ENCODE measurements at regions not wholly inside any gene's neighbourhood (a gene's known extent, or its start where the extent isn't known, plus 50 kb on each side); places are given as distances from the start of the nearest gene placed in this dataset.

- Histone ChIP-seq H4K20me1 (ENCODE audit: insufficient read depth) (no peaks in the 10 kb centered on the region), H3K27ac (ENCODE audit: low read depth, low read length) (no peak overlapping the region), H3K4me1 (ENCODE audit: control insufficient read depth in 1 of 2, insufficient read depth in 2 of 2, low read length in 2 of 2) (no peaks in the 10 kb centered on the region), H3K4me3 (replicated peaks in 1 of 2; ENCODE audit: low read depth in 1 of 2, low read length in 2 of 2) (no peak overlapping the region), H3K9me3 (ENCODE audit: control insufficient read depth in 1 of 2, insufficient read depth in 1 of 2, low read depth in 1 of 2, low read length in 2 of 2) (peaks cover 0 to 8% of the 10 kb centered on the region in 2 experiments; a peak in 2 of 4 replicates), H3K79me2 (ENCODE audit: insufficient read depth, low read length) (no peaks in the 10 kb centered on the region), H3K36me3 (ENCODE audit: control insufficient read depth in 1 of 2, insufficient read depth in 2 of 2, low read length in 2 of 2) (no peaks in the 10 kb centered on the region), H2AFZ (ENCODE audit: low read depth, low read length, poor library complexity, severe bottlenecking) (no peak overlapping the region), H3K27me3 (ENCODE audit: insufficient read depth, low read length) (no peaks in the 10 kb centered on the region), H3K9me2 (ENCODE audit: insufficient read depth) (no peaks in the 10 kb centered on the region), H3K4me2 (ENCODE audit: low read length) (no peak overlapping the region), H3K9ac (ENCODE audit: low read length) (no peak overlapping the region)
- no peak for TF ChIP-seq SRF (IDR thresholded peaks at IDR 0.05; ENCODE audit: low read depth)
- no peak for TF ChIP-seq POLR2AphosphoS5 (IDR thresholded peaks at IDR 0.05; ENCODE audit: low read depth, low read length)
- TF ChIP-seq SP1 (IDR thresholded peaks at IDR 0.05; ENCODE audit: low read depth) = no peak
- no peak for TF ChIP-seq EGR1 (IDR thresholded peaks at IDR 0.05; ENCODE audit: low read depth)
- TF ChIP-seq EZH2phosphoT487 (IDR thresholded peaks at IDR 0.05; ENCODE audit: borderline replicate concordance) = no peak
- TF ChIP-seq MAX (IDR thresholded peaks at IDR 0.05) = no peak
- RAD21 ChIA-PET (ENCODE audit: low non-redundant PET in 1 of 2, low total read pairs in 2 of 2, uncharacterized antibody in 2 of 2, unreplicated experiment in 2 of 2) = no interaction called here
- POLR2A ChIA-PET = no interaction called here
- intact Hi-C loops (cut with micrococcal nuclease) = no loop called here
- no peak for ATAC-seq
- no TSS peak for BruUV-seq (replicated peaks)
- DNase-seq (ENCODE audit: low read depth, low spot score) = no peak
- CTCF ChIA-PET = no interaction called here
These were observed 1416.4 kb upstream of the RAG2 start for GRCh38 chr11:38014405-38014804.

GRCh38 chr11:38013157-38013556, 1415.1 kb upstream of the RAG2 start:
- no peaks in the 10 kb centered on the region for H3K4me1 ChIP-seq (ENCODE audit: control insufficient read depth in 1 of 2, insufficient read depth in 2 of 2, low read length in 2 of 2)
- ATAC-seq (no peak), DNase-seq (ENCODE audit: low read depth, low spot score) (no peak)
- intact Hi-C loops (cut with micrococcal nuclease) = no loop called here
- no peak overlapping the region for H3K4me2 ChIP-seq (ENCODE audit: low read length)
- ChIA-PET POLR2A (no interaction called here), CTCF (no interaction called here), RAD21 (ENCODE audit: low non-redundant PET in 1 of 2, low total read pairs in 2 of 2, uncharacterized antibody in 2 of 2, unreplicated experiment in 2 of 2) (no interaction called here)
- H3K9me3 ChIP-seq (ENCODE audit: control insufficient read depth in 1 of 2, insufficient read depth in 1 of 2, low read depth in 1 of 2, low read length in 2 of 2) = peaks cover 0 to 4% of the 10 kb centered on the region in 2 experiments; a peak in 2 of 4 replicates
- no peak overlapping the region for H3K9ac ChIP-seq (ENCODE audit: low read length)
- no peaks in the 10 kb centered on the region for H3K9me2 ChIP-seq (ENCODE audit: insufficient read depth)
- H3K79me2 ChIP-seq (ENCODE audit: insufficient read depth, low read length) = no peaks in the 10 kb centered on the region
- H2AFZ ChIP-seq (ENCODE audit: low read depth, low read length, poor library complexity, severe bottlenecking) = no peak overlapping the region
- no TSS peak for BruUV-seq (replicated peaks)
- H3K36me3 ChIP-seq (ENCODE audit: control insufficient read depth in 1 of 2, insufficient read depth in 2 of 2, low read length in 2 of 2) = no peaks in the 10 kb centered on the region
- H4K20me1 ChIP-seq (ENCODE audit: insufficient read depth) = no peaks in the 10 kb centered on the region
- TF ChIP-seq CBX3 (IDR thresholded peaks at IDR 0.05; ENCODE audit: low read depth) (no peak), POLR2AphosphoS5 (IDR thresholded peaks at IDR 0.05; ENCODE audit: low read depth, low read length) (no peak), ZNF274 (IDR thresholded peaks at IDR 0.05; ENCODE audit: low read depth, low read length) (no peak), SIN3A (IDR thresholded peaks at IDR 0.05; ENCODE audit: low read depth) (no peak), ZBTB33 (IDR thresholded peaks at IDR 0.05; ENCODE audit: extremely low read depth, insufficient replicate concordance, low read length) (no peak), FOSL1 (IDR thresholded peaks at IDR 0.05; ENCODE audit: low read depth) (no peak)
- H3K27me3 ChIP-seq (ENCODE audit: insufficient read depth, low read length) = no peaks in the 10 kb centered on the region
- H3K27ac ChIP-seq (ENCODE audit: low read depth, low read length) = no peak overlapping the region
- H3K4me3 ChIP-seq (replicated peaks in 1 of 2; ENCODE audit: low read depth in 1 of 2, low read length in 2 of 2) = no peak overlapping the region
